Activated T-cell treated with anti-CD3 and anti-CD28 coated beads for 48 hours (primary cell): ENCODE measurements at regions not wholly inside any gene's neighbourhood (a gene's known extent, or its start where the extent isn't known, plus 50 kb on each side); places are given as distances from the start of the nearest gene placed in this dataset.
"Not testable (repeated sequence)": the region's sequence is repeated elsewhere in the genome, so short reads cannot be mapped to it uniquely, and the experiment has no call there.

Experiments used
- DNase-seq: peaks from one replicate; pipeline ENCODE4 v3.0.0-alpha.2; 2020; ENCODE audit warnings: low read depth

- DNase-seq: no peak
Measured at GRCh38 chr2:124967325-124967724, 942.2 kb downstream of the CNTNAP5 start.

- DNase-seq: no peak
Measured at GRCh38 chr2:124970030-124970429, 944.9 kb downstream of the CNTNAP5 start.

- DNase-seq: no peak
Measured at GRCh38 chr2:124973396-124973795, 948.3 kb downstream of the CNTNAP5 start.

- no peak for DNase-seq
Measured at GRCh38 chr2:124975224-124975623, 950.1 kb downstream of the CNTNAP5 start.

GRCh38 chr2:124975648-124976047 lies 950.6 kb downstream of the CNTNAP5 start:
- DNase-seq: no peak

- no peak for DNase-seq
Measured at GRCh38 chr2:124978597-124978996, 953.5 kb downstream of the CNTNAP5 start.

- no peak for DNase-seq
Measured at GRCh38 chr2:124983595-124983994, 958.5 kb downstream of the CNTNAP5 start.

GRCh38 chr2:124985270-124985669 lies 960.2 kb downstream of the CNTNAP5 start:
- DNase-seq: no peak

GRCh38 chr2:124986136-124986535 lies 961.0 kb downstream of the CNTNAP5 start:
- DNase-seq: no peak

GRCh38 chr2:124986870-124987269 lies 961.8 kb downstream of the CNTNAP5 start:
- not testable (repeated sequence) for DNase-seq

- not testable (repeated sequence) for DNase-seq
Measured at GRCh38 chr2:124987436-124987835, 962.3 kb downstream of the CNTNAP5 start.

- no peak for DNase-seq
Measured at GRCh38 chr2:124988111-124988510, 963.0 kb downstream of the CNTNAP5 start.

- no peak for DNase-seq
Measured at GRCh38 chr2:124988794-124989193, 963.7 kb downstream of the CNTNAP5 start.

- no peak for DNase-seq
Measured at GRCh38 chr2:124993809-124994208, 968.7 kb downstream of the CNTNAP5 start.

GRCh38 chr2:124995185-124995912 lies 970.3 kb downstream of the CNTNAP5 start:
- no peak for DNase-seq

GRCh38 chr2:124996406-124996805 lies 971.3 kb downstream of the CNTNAP5 start:
- no peak for DNase-seq

- DNase-seq: no peak
Measured at GRCh38 chr2:124999906-125000305, 974.8 kb downstream of the CNTNAP5 start.

- DNase-seq: no peak
Measured at GRCh38 chr2:125004106-125004800, 979.2 kb downstream of the CNTNAP5 start.

- DNase-seq: no peak
Measured at GRCh38 chr2:125006676-125007075, 981.6 kb downstream of the CNTNAP5 start.

GRCh38 chr2:125028721-125029120 lies 1003.6 kb downstream of the CNTNAP5 start:
- not testable (repeated sequence) for DNase-seq

- DNase-seq: no peak
Measured at GRCh38 chr2:125033871-125034270, 1008.8 kb downstream of the CNTNAP5 start.

- no peak for DNase-seq
Measured at GRCh38 chr2:125037135-125037653, 1012.1 kb downstream of the CNTNAP5 start.

- DNase-seq: no peak
Measured at GRCh38 chr2:125041846-125042245, 1016.8 kb downstream of the CNTNAP5 start.
